Inferior parietal cortex (tissue), 1 donor: ENCODE measurements at regions not wholly inside any gene's neighbourhood (a gene's known extent, or its start where the extent isn't known, plus 50 kb on each side); places are given as distances from the start of the nearest gene placed in this dataset.

ENCODE experiments used
- DNase-seq: peaks from one replicate; pipeline ENCODE4 v3.0.0-alpha.2; 2016; ENCODE audit errors: extremely low spot score

- DNase-seq = no peak
Measured at GRCh38 chr13:103236213-103236612, 170.0 kb upstream of the SLC10A2 start.

GRCh38 chr13:103229674-103230073 is 163.5 kb upstream of the SLC10A2 start:
- no peak for DNase-seq

GRCh38 chr13:103224804-103225203 is 158.6 kb upstream of the SLC10A2 start:
- DNase-seq = no peak

- DNase-seq = no peak
Measured at GRCh38 chr13:103222683-103223082, 156.5 kb upstream of the SLC10A2 start.

- DNase-seq = no peak
Measured at GRCh38 chr13:103218253-103218652, 152.0 kb upstream of the SLC10A2 start.

- DNase-seq = no peak
Measured at GRCh38 chr13:103213152-103213551, 146.9 kb upstream of the SLC10A2 start.

GRCh38 chr13:103210348-103210747 is 144.1 kb upstream of the SLC10A2 start:
- DNase-seq = no peak

GRCh38 chr13:103203735-103204330 is 137.6 kb upstream of the SLC10A2 start:
- DNase-seq = no peak

- no peak for DNase-seq
Measured at GRCh38 chr13:103200118-103200885, 134.1 kb upstream of the SLC10A2 start.

- DNase-seq = no peak
Measured at GRCh38 chr13:103199380-103200088, 133.3 kb upstream of the SLC10A2 start.

GRCh38 chr13:103196356-103196755 is 130.1 kb upstream of the SLC10A2 start:
- DNase-seq = no peak

- no peak for DNase-seq
Measured at GRCh38 chr13:103195762-103196161, 129.5 kb upstream of the SLC10A2 start.

- DNase-seq = no peak
Measured at GRCh38 chr13:103194871-103195270, 128.7 kb upstream of the SLC10A2 start.

GRCh38 chr13:103192511-103193135 is 126.4 kb upstream of the SLC10A2 start:
- DNase-seq = no peak

- DNase-seq = no peak
Measured at GRCh38 chr13:103190841-103191240, 124.6 kb upstream of the SLC10A2 start.

- DNase-seq = peak; percentile 69
Measured at GRCh38 chr13:103188713-103189326, 122.6 kb upstream of the SLC10A2 start.

GRCh38 chr13:103187721-103188156 is 121.5 kb upstream of the SLC10A2 start:
- DNase-seq = no peak

GRCh38 chr13:103184413-103184812 is 118.2 kb upstream of the SLC10A2 start:
- DNase-seq = no peak

- DNase-seq = no peak
Measured at GRCh38 chr13:103178986-103179943, 113.0 kb upstream of the SLC10A2 start.

GRCh38 chr13:103174966-103175365 is 108.7 kb upstream of the SLC10A2 start:
- DNase-seq = no peak
